Kidney (tissue), 13 donors: ENCODE measurements at regions not wholly inside any gene's neighbourhood (a gene's known extent, or its start where the extent isn't known, plus 50 kb on each side); places are given as distances from the start of the nearest gene placed in this dataset.
A peak's percentile ranks its signal among the peaks of the same experiment; 100 is the strongest.

Experiments
- DNase-seq, 5 donors: peaks; one replicate each; pipeline ENCODE4 v3.0.0-alpha.2; 2013 to 2020
- FAIRE-seq: peaks from 2 replicates; lab custom pipeline; 2012; peaks lifted over from hg19 to GRCh38; lab: Jason Lieb, UNC
- H3K27ac ChIP-seq, 2 donors: one replicate each; pipeline ENCODE4 v1.7.0; 2013; ENCODE audit warnings: low read depth in 2 of 2, low read length in 2 of 2, inconsistent platforms in 1 of 2
- H3K27me3 ChIP-seq: one replicate; pipeline ENCODE4 v1.7.1; 2013; ENCODE audit warnings: low read length, inconsistent platforms; ENCODE audit not compliant: control insufficient read depth, insufficient read depth
- H3K36me3 ChIP-seq, 3 donors: one replicate each; pipeline versions ENCODE4 v1.7.0 to v1.7.1; 2013; ENCODE audit warnings: low read length in 3 of 3, control low read depth in 1 of 3, inconsistent platforms in 1 of 3; ENCODE audit not compliant: insufficient read depth in 3 of 3, control insufficient read depth in 2 of 3
- H3K4me1 ChIP-seq, 3 donors: one replicate each; pipeline versions ENCODE4 v1.7.0 to v1.7.1; 2013; ENCODE audit warnings: low read length in 3 of 3, inconsistent platforms in 1 of 3, low read depth in 1 of 3; ENCODE audit not compliant: control insufficient read depth in 2 of 3, insufficient read depth in 2 of 3
- H3K4me3 ChIP-seq, 3 donors: one replicate each; pipeline versions ENCODE4 v1.7.0 to v1.8.1; 2013; ENCODE audit warnings: low read length in 3 of 3, control low read depth in 1 of 3, inconsistent platforms in 1 of 3
- H3K9ac ChIP-seq, 3 donors: one replicate each; pipeline versions ENCODE4 v1.7.0 to v1.7.1; 2013; ENCODE audit warnings: low read length in 3 of 3, control low read depth in 1 of 3, inconsistent platforms in 1 of 3
- H3K9me3 ChIP-seq, 3 donors: one replicate each; pipeline versions ENCODE4 v1.7.0 to v1.7.1; 2013; ENCODE audit warnings: low read length in 3 of 3, control low read depth in 1 of 3, inconsistent platforms in 1 of 3; ENCODE audit not compliant: control insufficient read depth in 2 of 3, insufficient read depth in 1 of 3
- CTCF ChIP-seq: IDR thresholded peaks from 3 replicates; pipeline ENCODE4 v1.5.1; 2012; ENCODE audit warnings: mild to moderate bottlenecking, moderate library complexity, borderline replicate concordance; ENCODE audit not compliant: insufficient read depth; ENCODE audit errors: extremely low read depth
- intact Hi-C: fragments of 100-400 bp; cut with DNase I; formaldehyde crosslinking; loops from one replicate; pipeline ENCODE4 v1.11.1; 2022
- donor health status: control.
- donor health status: control.
- donor health status: control.
- donor health status: control.
- donor health status: control.
- donor health status: DM: yes; HTN: yes; CAD: no.
- donor health status: Normal renal cell carcinoma (clear cell type).

DNA sequence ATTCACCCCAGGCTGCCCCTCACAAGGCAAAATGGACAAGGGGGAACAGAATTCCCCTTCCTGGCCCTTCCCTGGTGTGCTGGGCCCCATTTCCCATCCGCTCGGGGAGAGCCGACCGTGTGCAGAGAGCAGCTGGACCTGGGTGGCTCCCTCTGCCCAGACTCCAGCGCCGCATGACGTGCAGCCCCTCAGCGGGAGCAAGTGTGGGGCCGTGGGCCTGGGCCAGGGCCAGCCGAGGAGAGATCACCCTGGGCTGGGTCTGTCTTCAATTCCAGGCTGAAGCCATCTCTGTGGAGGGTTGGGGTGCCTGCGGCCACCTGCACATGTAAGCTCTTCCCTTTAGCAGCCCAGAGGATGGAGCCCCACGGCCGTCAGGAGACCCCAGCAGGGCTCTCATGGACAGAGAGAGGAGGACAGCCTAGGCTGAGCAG lies 241.8 kb downstream of the TTLL2 start:
- Histone ChIP-seq H3K27ac (no peak overlapping the region), H3K4me1 (peaks cover 0 to 8% (median 2%) of the 10 kb centered on the region in 3 donors), H3K27me3 (no peaks in the 10 kb centered on the region), H3K9me3 (no peaks in the 10 kb centered on the region), H3K9ac (no peak overlapping the region), H3K4me3 (no peak overlapping the region), H3K36me3 (no peaks in the 10 kb centered on the region)
- intact Hi-C loops, result no loop called here
- no peak for TF ChIP-seq CTCF
- peak in 1 of 5 donors; percentile 39 for DNase-seq
- no peak for FAIRE-seq

GRCh38 chr6:167567142-167568033 lies 242.5 kb downstream of the TTLL2 start:
- Histone ChIP-seq H3K27me3 (no peaks in the 10 kb centered on the region), H3K4me3 (no peak overlapping the region), H3K9ac (no peak overlapping the region), H3K36me3 (no peaks in the 10 kb centered on the region), H3K27ac (no peak overlapping the region), H3K4me1 (peaks cover 0 to 8% (median 2%) of the 10 kb centered on the region in 3 donors), H3K9me3 (no peaks in the 10 kb centered on the region)
- intact Hi-C loops, result no loop called here
- TF ChIP-seq CTCF, result no peak
- FAIRE-seq, result no peak
- DNase-seq, result peak in 2 of 5 donors; percentile 25 to 72

GRCh38 chr6:167568407-167569024 lies 243.6 kb downstream of the TTLL2 start:
- DNase-seq (no peak), FAIRE-seq (no peak)
- Histone ChIP-seq H3K27ac (no peak overlapping the region), H3K4me1 (peaks cover 0 to 8% (median 2%) of the 10 kb centered on the region in 3 donors), H3K4me3 (no peak overlapping the region), H3K9me3 (no peaks in the 10 kb centered on the region), H3K9ac (no peak overlapping the region), H3K27me3 (no peaks in the 10 kb centered on the region), H3K36me3 (no peaks in the 10 kb centered on the region)
- no peak for TF ChIP-seq CTCF
- intact Hi-C loops, result no loop called here
